ENCODE measurements at regions not wholly inside any gene's neighbourhood (a gene's known extent, or its start where the extent isn't known, plus 50 kb on each side); places are given as distances from the start of the nearest gene placed in this dataset.

DNA sequence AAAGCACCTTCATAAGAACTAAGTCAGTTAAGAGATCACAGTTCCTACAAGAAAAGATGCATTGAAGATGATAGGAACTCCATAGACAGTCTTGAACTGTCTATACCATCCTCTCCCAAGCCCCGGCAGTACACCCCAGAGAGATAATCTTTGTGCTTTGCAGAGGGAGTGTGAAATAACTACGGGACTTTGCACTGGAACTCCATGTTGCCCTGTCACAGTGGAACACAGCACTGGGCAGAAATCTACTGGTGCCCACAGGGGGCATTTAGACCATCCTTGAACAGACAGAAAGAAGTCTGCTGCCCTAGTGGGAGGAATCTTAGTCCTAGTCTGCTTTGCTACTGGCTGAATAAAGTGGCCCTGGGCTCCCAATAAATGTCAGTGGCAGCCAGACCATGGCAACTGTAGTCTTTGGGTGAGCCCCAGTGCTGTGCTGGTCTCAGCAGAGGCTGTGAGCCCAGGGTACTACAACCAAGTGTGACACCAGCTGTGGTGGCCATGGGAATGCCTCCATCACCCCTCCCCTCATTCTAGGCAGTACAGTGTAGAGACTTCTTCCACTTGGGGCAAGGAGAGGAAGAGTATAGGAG is 107.7 kb upstream of the TMEM168 start:
- Histone ChIP-seq H3K9me2 (no peaks in the 10 kb centered on the region), H2AFZ (ENCODE audit: low read depth) (no peak overlapping the region), H3K4me2 (no peak overlapping the region), H3K4me1 (ENCODE audit: control insufficient read depth in 1 of 2, insufficient read depth in 2 of 2, low read depth in 1 of 2, low read length in 1 of 2) (peaks cover 0 to 2% of the 10 kb centered on the region in 2 experiments; a peak in 1 of 4 replicates), H3K9ac (no peak overlapping the region), H3K4me3 (ENCODE audit: low read depth in 2 of 2, low read length in 1 of 2) (no peak overlapping the region), H3K27ac (ENCODE audit: low read depth in 2 of 2, low read length in 1 of 2) (no peak overlapping the region), H3K36me3 (replicated peaks in 1 of 2; ENCODE audit: control insufficient read depth in 1 of 2, insufficient read depth in 2 of 2, low read length in 1 of 2) (peaks cover 9 to 28% of the 10 kb centered on the region in 2 experiments), H3K27me3 (ENCODE audit: insufficient read depth) (no peaks in the 10 kb centered on the region), H3K9me3 (no peaks in the 10 kb centered on the region), H3K79me2 (ENCODE audit: insufficient read depth) (peaks cover 14% of the 10 kb centered on the region; the same call in 1 of the 2 replicates), H4K20me1 (ENCODE audit: insufficient read depth) (0 out of 2 replicates have a peak, but pooled peaks cover 6% of the 10 kb centered on the region), H3F3A (replicated peaks; ENCODE audit: insufficient read depth) (no peaks in the 10 kb centered on the region)
- ChIA-PET CTCF (interaction anchor here (0.9 to 1.7 kb wide), 4 partner anchors 18 to 417 kb away, joined by 4 to 6 read pairs (median 4); partner anchors contain the start of gene LSMEM1), POLR2A (no interaction called here)
- WGBS (ENCODE audit: low lambda C conversion rate), result 89% methylated on average over 2 of the region's 2 CpGs
- TF ChIP-seq EZH2phosphoT487 (IDR thresholded peaks at IDR 0.05; ENCODE audit: borderline replicate concordance, low read depth) (no peak), RAD21 (IDR thresholded peaks at IDR 0.05; ENCODE audit: low read length) (no peak), EP300 (IDR thresholded peaks at IDR 0.05; ENCODE audit: borderline replicate concordance in 1 of 2, low read depth in 1 of 2, low read length in 1 of 2) (no peak), RCOR1 (IDR thresholded peaks at IDR 0.05; ENCODE audit: low read length) (no peak), TCF12 (IDR thresholded peaks at IDR 0.05) (no peak), FOXM1 (IDR thresholded peaks at IDR 0.05; ENCODE audit: low read depth) (no peak), SIN3A (IDR thresholded peaks at IDR 0.05; ENCODE audit: borderline replicate concordance, low read depth, low read length) (no peak), SMC3 (IDR thresholded peaks at IDR 0.05; ENCODE audit: low read depth, low read length) (no peak), ZBTB33 (IDR thresholded peaks at IDR 0.05; ENCODE audit: borderline replicate concordance, low read depth) (no peak), FOSL2 (IDR thresholded peaks at IDR 0.05; ENCODE audit: borderline replicate concordance, low read depth) (no peak)
- TF ChIP-seq, protein P1, sequence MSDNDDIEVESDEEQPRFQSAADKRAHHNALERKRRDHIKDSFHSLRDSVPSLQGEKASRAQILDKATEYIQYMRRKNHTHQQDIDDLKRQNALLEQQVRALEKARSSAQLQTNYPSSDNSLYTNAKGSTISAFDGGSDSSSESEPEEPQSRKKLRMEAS (IDR thresholded peaks at IDR 0.05; ENCODE audit: low read depth), result no peak
- no peak for DNase-seq

- Histone ChIP-seq H3K9ac (no peak overlapping the region), H3K27me3 (ENCODE audit: insufficient read depth) (no peaks in the 10 kb centered on the region), H3K4me2 (no peak overlapping the region), H4K20me1 (ENCODE audit: insufficient read depth) (0 out of 2 replicates have a peak, but pooled peaks cover 6% of the 10 kb centered on the region), H3K9me3 (no peaks in the 10 kb centered on the region), H2AFZ (ENCODE audit: low read depth) (no peak overlapping the region), H3K36me3 (replicated peaks in 1 of 2; ENCODE audit: control insufficient read depth in 1 of 2, insufficient read depth in 2 of 2, low read length in 1 of 2) (peaks cover 16 to 30% of the 10 kb centered on the region in 2 experiments), H3K4me3 (ENCODE audit: low read depth in 2 of 2, low read length in 1 of 2) (no peak overlapping the region), H3K4me1 (ENCODE audit: control insufficient read depth in 1 of 2, insufficient read depth in 2 of 2, low read depth in 1 of 2, low read length in 1 of 2) (peaks cover 0 to 2% of the 10 kb centered on the region in 2 experiments; a peak in 1 of 4 replicates), H3F3A (replicated peaks; ENCODE audit: insufficient read depth) (peaks cover 3% of the 10 kb centered on the region), H3K79me2 (ENCODE audit: insufficient read depth) (peaks cover 10% of the 10 kb centered on the region; the same call in 1 of the 2 replicates), H3K9me2 (no peaks in the 10 kb centered on the region), H3K27ac (ENCODE audit: low read depth in 2 of 2, low read length in 1 of 2) (no peak overlapping the region)
- no peak for DNase-seq
- ChIA-PET CTCF (interaction anchor here (0.9 to 1.7 kb wide), 6 partner anchors 12 to 1155 kb away, joined by 3 to 5 read pairs (median 4); no protein-coding TSS in a partner anchor), POLR2A (no interaction called here)
- over 99% methylated on average over 10 of the region's 10 CpGs for WGBS (ENCODE audit: low lambda C conversion rate)
- TF ChIP-seq USF2 (IDR thresholded peaks at IDR 0.05; ENCODE audit: borderline replicate concordance, low read depth, low read length), result no peak
- TF ChIP-seq EP300 (IDR thresholded peaks at IDR 0.05; ENCODE audit: borderline replicate concordance in 1 of 2, low read depth in 1 of 2, low read length in 1 of 2), result no peak
- TF ChIP-seq ELF1 (IDR thresholded peaks at IDR 0.05), result no peak
- no peak for TF ChIP-seq RXRA (IDR thresholded peaks at IDR 0.05; ENCODE audit: borderline replicate concordance, low read depth)
- no peak for TF ChIP-seq NRF1 (IDR thresholded peaks at IDR 0.05; ENCODE audit: low read depth, low read length)
- no peak for TF ChIP-seq GATA2 (CRISPR knock-in tag; IDR thresholded peaks at IDR 0.05)
Observed at GRCh38 chr7:112896026-112896601, 105.9 kb upstream of the TMEM168 start.

Measured in SK-N-SH (cell line).